Central memory CD8-positive, alpha-beta T cell (primary cell): ENCODE measurements at regions not wholly inside any gene's neighbourhood (a gene's known extent, or its start where the extent isn't known, plus 50 kb on each side); places are given as distances from the start of the nearest gene placed in this dataset.
"Not testable (repeated sequence)": the region's sequence is repeated elsewhere in the genome, so short reads cannot be mapped to it uniquely, and the experiment has no call there.

Experiments
- ATAC-seq: fragments of 150-1000 bp; cut with Tn5 transposase; replicated peaks from 2 replicates; pipeline ENCODE4 v1.10.0; 2022; ENCODE audit warnings: mild to moderate bottlenecking, moderate FRiP score, moderate number of reproducible peaks; ENCODE audit not compliant: poor library complexity, severe bottlenecking; ENCODE audit errors: extremely low read depth
- DNase-seq, 2 donors: peaks; one replicate each; pipeline ENCODE4 v3.0.0; 2021; ENCODE audit warnings: low spot score in 2 of 2
- H3K27ac Mint-ChIP-seq: one replicate; pipeline ENCODE4 v1.8.0; 2022; ENCODE audit warnings: low read depth, mild to moderate bottlenecking, moderate library complexity, mixed read lengths
- H3K27me3 Mint-ChIP-seq: one replicate; pipeline ENCODE4 v1.8.0; 2022; ENCODE audit warnings: mixed read lengths
- H3K36me3 Mint-ChIP-seq: one replicate; pipeline ENCODE4 v1.8.0; 2022; ENCODE audit warnings: mild to moderate bottlenecking, moderate library complexity, mixed read lengths; ENCODE audit not compliant: insufficient read depth
- H3K4me1 Mint-ChIP-seq: one replicate; pipeline ENCODE4 v1.8.0; 2022; ENCODE audit warnings: mixed read lengths
- H3K4me3 Mint-ChIP-seq: one replicate; pipeline ENCODE4 v1.8.0; 2022; ENCODE audit warnings: mild to moderate bottlenecking, moderate library complexity, mixed read lengths
- H3K9me3 Mint-ChIP-seq: one replicate; pipeline ENCODE4 v1.8.0; 2022; ENCODE audit warnings: mixed read lengths

DNA sequence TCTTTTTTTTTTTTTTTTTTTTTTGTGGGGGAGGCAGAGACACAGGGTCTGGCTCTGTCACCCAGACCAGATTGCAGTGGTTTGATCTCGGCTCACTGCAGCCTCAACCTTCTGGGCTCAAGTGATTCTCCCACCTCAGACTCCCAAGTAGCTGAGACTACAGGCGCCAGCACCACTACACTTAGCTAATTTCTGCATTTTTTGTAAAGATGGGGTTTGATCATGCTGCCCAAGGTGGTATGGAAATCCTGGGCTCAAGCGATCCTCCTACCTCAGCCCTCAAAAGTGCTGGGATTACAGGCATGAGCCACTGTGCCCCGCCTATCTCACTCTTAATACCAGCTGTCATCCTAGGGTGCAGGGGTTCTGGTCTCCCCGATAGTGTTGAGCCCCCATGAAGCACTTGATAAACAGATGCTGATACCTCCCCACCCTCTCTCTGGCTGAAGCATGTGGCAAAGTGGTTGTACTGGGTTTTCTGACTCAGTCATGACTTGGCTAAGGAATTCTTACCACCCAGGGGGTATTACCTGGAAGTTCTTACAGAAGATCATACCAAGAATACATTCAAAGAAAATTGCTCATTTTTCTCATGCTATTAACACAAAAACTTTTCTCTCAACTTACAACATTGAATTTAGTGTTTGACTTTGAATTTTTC, 110.2 kb upstream of the DAPK1 start:
- no peaks in the 10 kb centered on the region for H3K36me3 Mint-ChIP-seq

DNA sequence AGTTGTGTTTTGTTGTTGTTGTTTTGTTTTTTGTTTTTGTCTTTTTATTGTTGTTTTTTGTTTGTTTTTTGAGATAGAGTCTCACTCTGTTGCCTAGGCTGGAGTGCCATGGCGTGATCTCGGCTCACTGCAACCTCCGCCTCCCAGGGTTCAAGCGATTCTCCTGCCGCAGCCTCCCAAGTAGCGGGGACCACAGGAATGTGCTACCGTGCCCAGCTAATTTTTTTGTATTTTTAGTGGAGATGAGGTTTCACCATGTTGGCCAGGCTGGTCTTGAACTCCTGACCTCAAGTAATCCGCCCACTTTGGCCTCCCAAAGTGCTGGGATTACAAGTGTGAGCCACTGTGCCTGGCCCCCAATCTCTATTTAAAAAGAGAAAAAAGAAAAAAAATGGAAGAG, 109.0 kb upstream of the DAPK1 start:
- H3K4me3 Mint-ChIP-seq, H3K27ac Mint-ChIP-seq, DNase-seq, H3K9me3 Mint-ChIP-seq, H3K4me1 Mint-ChIP-seq, ATAC-seq, H3K36me3 Mint-ChIP-seq: not testable (repeated sequence)
- H3K27me3 Mint-ChIP-seq = peaks cover 32% of the 10 kb centered on the region

More for the DNA sequence above, 110.2 kb upstream of the DAPK1 start:
- ATAC-seq (no peak), DNase-seq (no peak)
- no peak overlapping the region for H3K4me3 Mint-ChIP-seq
- no peaks in the 10 kb centered on the region for H3K4me1 Mint-ChIP-seq
- H3K27me3 Mint-ChIP-seq = peaks cover 23% of the 10 kb centered on the region
- no peak overlapping the region for H3K27ac Mint-ChIP-seq
- no peaks in the 10 kb centered on the region for H3K9me3 Mint-ChIP-seq

DNA sequence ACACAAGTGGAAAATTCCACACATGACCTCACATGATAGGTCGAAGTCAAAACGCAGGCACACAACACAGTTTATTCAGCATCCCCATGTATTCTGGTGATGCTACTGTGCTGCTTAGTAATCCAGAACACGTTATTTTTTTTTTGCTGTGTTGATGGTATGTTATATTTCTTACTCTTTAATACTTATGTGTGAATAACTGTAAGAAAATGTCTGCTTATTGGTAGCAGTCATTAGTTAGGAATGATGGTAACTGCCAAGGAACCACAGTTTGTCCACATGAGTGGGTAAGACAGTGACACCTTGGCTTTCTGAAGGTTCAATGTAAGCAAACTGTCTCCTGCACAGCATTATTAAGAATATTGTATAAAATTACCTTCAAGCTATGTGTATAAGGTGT, 107.7 kb upstream of the DAPK1 start:
- ATAC-seq = no peak

DNA sequence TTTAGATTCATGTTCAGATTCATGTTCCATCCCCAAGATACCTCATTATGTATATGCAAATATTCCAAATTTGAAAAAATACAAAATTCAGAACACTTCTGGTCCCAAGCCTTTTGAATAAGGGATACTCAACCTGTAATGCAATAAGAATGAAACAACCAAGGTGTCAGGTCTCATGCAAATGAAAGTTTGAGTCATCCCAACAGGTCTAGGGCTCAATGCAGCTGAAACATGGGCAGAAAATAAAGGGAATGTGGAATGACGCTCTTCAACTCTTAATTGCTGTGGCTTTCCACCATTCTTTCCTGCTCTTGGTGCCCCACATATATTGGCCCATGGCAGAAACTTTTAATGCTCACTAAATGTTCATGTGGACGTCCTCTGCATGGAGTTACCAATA, 107.3 kb upstream of the DAPK1 start:
- no peaks in the 10 kb centered on the region for H3K36me3 Mint-ChIP-seq
- no peak overlapping the region for H3K27ac Mint-ChIP-seq
- ATAC-seq (no peak), DNase-seq (no peak)
- no peak overlapping the region for H3K4me3 Mint-ChIP-seq
- no peaks in the 10 kb centered on the region for H3K9me3 Mint-ChIP-seq
- H3K27me3 Mint-ChIP-seq = peaks cover 29% of the 10 kb centered on the region
- H3K4me1 Mint-ChIP-seq = no peaks in the 10 kb centered on the region

More for the DNA sequence above, 107.7 kb upstream of the DAPK1 start:
- Mint-ChIP-seq H3K27me3 (peaks cover 28% of the 10 kb centered on the region), H3K4me3 (no peak overlapping the region), H3K4me1 (no peaks in the 10 kb centered on the region), H3K9me3 (no peaks in the 10 kb centered on the region), H3K27ac (no peak overlapping the region), H3K36me3 (no peaks in the 10 kb centered on the region)
- DNase-seq = no peak

DNA sequence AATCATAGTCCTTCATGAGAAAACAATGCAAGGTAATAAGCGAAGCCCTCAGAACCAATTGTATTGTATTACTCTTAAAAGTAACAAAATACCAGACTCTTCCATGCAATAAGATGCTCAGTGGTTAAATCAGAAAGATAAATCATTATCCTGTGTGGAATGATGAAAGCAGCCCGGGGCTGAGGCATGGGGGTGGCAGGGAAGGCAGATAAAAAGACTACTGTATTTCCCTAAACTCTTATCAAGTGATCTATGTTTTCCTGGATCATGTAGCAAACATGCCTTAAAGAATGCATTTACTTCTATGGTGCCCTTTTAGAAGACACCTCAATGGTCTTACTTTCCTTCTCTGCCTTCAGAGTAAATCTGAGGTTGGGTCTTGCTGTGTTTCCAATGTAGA, 105.6 kb upstream of the DAPK1 start:
- H3K4me3 Mint-ChIP-seq = no peak overlapping the region
- ATAC-seq (no peak), DNase-seq (no peak)
- no peaks in the 10 kb centered on the region for H3K9me3 Mint-ChIP-seq
- H3K36me3 Mint-ChIP-seq = no peaks in the 10 kb centered on the region
- no peak overlapping the region for H3K27ac Mint-ChIP-seq
- H3K4me1 Mint-ChIP-seq = no peaks in the 10 kb centered on the region
- H3K27me3 Mint-ChIP-seq = peaks cover 35% of the 10 kb centered on the region

DNA sequence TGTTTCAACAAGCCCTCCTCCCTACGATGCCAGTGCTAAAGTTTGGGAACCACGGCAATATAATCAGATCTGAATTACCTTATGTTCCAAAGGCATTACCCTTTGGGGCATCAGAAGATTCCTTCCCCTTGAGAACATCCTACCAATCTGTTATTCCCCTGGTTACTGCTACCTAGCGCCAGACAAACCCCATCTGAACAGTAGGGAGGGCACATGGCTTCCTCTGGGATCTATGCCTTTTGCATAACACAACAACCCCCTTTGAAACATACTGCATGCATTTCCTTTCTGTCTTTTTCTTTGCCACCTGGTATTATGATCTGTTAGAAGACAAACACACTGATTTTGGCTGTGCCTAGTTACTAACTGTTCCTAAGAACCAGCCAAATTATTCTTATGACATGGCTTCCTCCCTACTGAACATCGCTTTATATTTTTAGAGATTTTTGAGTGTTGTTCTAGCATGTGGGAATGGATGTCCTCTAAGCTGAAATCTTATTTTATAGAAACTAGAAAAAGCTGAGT, 103.9 kb upstream of the DAPK1 start:
- Mint-ChIP-seq H3K27me3 (peaks cover 38% of the 10 kb centered on the region), H3K27ac (no peak overlapping the region), H3K4me3 (no peak overlapping the region), H3K9me3 (no peaks in the 10 kb centered on the region), H3K36me3 (no peaks in the 10 kb centered on the region), H3K4me1 (no peaks in the 10 kb centered on the region)
- DNase-seq (no peak), ATAC-seq (no peak)

DNA sequence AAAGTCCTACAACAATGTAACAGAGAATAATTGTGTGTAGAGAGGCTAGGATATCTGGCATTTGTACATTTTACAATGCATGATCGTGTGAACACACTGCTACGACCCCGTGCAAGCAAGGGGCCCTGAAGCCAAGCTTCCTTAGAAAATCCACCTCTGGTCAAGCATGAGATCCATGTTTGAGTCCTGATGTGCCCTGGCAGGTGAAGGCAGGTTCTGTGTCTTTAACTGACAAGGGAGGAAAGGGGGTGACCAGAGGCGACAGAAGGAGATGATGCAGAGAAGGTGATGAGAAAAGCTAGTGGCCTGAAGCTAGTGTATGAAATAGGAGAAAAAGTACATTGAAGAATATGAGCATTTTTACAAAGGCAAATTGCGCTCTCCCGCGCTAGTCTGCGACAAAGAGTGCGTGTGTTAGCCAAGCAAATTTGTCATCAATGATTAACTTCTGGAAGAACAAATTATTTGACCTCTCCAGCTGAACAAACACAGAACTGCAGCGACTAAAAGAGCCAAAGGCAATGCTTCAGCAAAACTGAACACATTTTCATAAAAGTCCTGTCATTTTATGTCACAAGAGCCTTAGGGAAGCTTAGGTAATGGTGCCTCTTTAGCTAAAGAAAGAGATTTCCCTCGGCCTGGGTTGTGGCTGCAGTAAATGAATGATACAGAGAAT, 101.7 kb upstream of the DAPK1 start:
- DNase-seq (no peak), ATAC-seq (no peak)
- H3K4me1 Mint-ChIP-seq = no peaks in the 10 kb centered on the region
- H3K9me3 Mint-ChIP-seq = no peaks in the 10 kb centered on the region
- no peak overlapping the region for H3K27ac Mint-ChIP-seq
- peaks cover 35% of the 10 kb centered on the region for H3K27me3 Mint-ChIP-seq
- H3K4me3 Mint-ChIP-seq = no peak overlapping the region
- no peaks in the 10 kb centered on the region for H3K36me3 Mint-ChIP-seq

DNA sequence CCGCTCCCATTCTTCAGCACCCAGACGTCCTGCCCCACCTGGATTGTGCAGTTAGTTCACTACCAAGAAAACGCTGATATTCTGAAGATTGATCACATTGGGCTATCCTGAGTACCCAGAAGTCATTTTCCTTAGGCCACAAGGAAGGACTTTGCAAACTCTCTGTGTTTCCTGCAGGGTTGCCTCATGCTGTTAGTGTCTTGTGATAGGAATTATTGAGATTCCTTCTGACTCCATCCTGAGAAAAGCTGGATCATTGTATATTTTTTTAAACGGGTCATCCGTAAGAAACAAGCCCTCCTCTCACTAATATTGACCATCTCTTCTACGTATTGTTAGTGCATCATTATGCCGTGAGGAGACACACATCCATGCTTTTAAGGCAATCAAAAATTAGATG, 96.0 kb upstream of the DAPK1 start:
- Mint-ChIP-seq H3K4me1 (no peaks in the 10 kb centered on the region), H3K36me3 (no peaks in the 10 kb centered on the region), H3K9me3 (no peaks in the 10 kb centered on the region), H3K4me3 (no peak overlapping the region), H3K27me3 (peaks cover 19% of the 10 kb centered on the region), H3K27ac (no peak overlapping the region)
- ATAC-seq = no peak
- no peak for DNase-seq

DNA sequence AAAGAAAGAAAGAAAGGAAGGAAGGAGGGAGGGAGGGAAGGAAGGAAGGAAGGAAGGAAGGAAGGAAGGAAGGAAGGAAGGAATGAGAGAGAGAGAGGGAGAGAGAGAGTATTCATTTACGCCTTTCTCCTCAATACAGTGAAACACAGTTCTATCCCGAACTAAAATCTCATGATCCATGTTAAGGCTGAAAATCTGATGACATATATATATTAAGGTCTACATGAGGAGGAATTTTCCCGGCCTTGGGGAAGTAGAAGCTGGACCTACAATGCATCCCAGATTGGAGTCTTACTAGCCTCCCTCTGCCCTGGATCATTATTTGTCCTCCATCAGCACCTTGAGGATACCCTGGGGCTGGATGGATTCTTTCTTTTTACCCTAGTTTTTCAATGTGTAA, 95.1 kb upstream of the DAPK1 start:
- Mint-ChIP-seq H3K27ac (no peak overlapping the region), H3K4me1 (no peaks in the 10 kb centered on the region), H3K36me3 (no peaks in the 10 kb centered on the region), H3K27me3 (peaks cover 19% of the 10 kb centered on the region), H3K9me3 (no peaks in the 10 kb centered on the region), H3K4me3 (no peak overlapping the region)
- no peak for DNase-seq
- no peak for ATAC-seq

DNA sequence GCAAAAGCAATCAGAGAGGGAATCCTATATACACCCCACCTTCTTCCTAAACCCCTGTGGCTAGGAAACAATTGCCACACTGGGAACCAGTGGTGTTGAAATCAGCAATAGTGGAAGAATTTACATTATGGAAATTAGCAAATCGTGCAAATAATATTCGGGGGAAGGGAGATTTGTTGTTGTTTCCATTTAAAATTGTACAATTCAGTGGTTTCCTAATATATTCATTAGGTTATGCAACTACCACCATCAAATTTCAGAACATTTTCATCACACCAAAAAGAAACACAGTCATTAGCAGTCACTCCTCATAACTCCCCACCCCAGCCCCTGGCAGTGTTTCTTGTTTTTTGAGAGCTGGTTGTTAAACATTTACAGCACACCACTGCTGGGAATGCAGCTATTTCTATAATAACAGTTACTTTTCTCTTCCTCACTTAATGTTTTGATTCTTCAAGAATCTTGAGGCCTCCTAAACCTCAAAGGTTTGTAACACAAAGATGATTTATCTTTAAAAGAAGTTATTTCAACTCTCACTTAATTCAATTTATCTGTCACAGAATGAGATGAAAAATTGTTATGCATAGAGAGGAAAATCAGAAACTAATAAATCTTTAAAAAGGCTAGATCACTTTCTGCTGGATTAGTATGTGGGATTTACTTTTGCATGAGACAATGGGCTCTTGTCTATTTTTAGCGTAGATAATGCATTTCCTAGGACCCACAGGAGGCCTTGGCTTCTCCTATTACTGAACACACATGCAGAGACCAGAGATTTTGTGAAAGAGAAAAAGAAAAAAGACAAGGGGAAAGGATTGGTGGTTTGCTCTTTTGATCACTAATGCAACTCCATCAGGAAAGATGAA, 91.8 kb upstream of the DAPK1 start:
- Mint-ChIP-seq H3K27me3 (peaks cover 17% of the 10 kb centered on the region), H3K9me3 (no peaks in the 10 kb centered on the region), H3K36me3 (no peaks in the 10 kb centered on the region), H3K4me1 (no peaks in the 10 kb centered on the region), H3K27ac (no peak overlapping the region), H3K4me3 (no peak overlapping the region)
- DNase-seq = no peak
- ATAC-seq = no peak

DNA sequence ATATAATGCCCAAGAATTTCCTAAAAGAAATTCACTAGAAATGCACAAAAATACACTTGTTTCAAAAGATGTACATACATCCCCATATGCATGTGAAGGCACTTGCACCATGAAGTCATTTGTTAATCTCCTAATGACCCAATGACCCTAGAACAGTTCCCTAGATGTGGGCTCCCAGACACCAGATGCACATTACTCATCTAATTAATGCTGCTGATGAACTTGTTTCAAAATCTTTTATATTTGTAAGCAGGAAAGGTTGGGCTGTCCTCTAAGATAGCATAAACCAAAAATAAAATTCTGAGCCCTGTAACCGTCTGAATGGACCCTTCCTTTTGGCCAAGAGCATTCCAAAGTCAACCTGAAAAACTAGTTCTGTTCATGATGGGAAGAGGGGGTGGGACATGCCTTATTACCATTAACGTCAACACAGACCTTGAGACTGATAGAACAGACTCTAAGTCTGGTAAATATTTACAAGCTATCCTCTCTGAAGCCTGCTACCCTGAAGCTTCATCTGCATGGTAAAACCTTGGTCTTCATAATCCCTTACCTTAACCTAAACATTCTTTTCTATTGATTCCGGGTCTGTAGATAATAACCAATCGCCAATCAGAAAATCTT, 91.0 kb upstream of the DAPK1 start:
- DNase-seq = no peak
- Mint-ChIP-seq H3K4me3 (no peak overlapping the region), H3K27ac (no peak overlapping the region), H3K9me3 (no peaks in the 10 kb centered on the region), H3K4me1 (no peaks in the 10 kb centered on the region), H3K36me3 (no peaks in the 10 kb centered on the region), H3K27me3 (peaks cover 18% of the 10 kb centered on the region)
- ATAC-seq = no peak
